ENCODE measurements at regions not wholly inside any gene's neighbourhood (a gene's known extent, or its start where the extent isn't known, plus 50 kb on each side); places are given as distances from the start of the nearest gene placed in this dataset.

GRCh38 chr3:170728181-170728580, 141.8 kb downstream of the RPL22L1 start:
- no peak for DNase-seq

- no peak for DNase-seq
Observed at GRCh38 chr3:170727754-170728153, 141.9 kb upstream of the SLC7A14 start.

GRCh38 chr3:170726976-170727661, 141.2 kb upstream of the SLC7A14 start:
- no peak for DNase-seq

- DNase-seq = no peak
Observed at GRCh38 chr3:170725285-170725731, 139.4 kb upstream of the SLC7A14 start.

GRCh38 chr3:170724599-170725280, 138.9 kb upstream of the SLC7A14 start:
- no peak for DNase-seq

GRCh38 chr3:170723241-170723640, 137.4 kb upstream of the SLC7A14 start:
- no peak for DNase-seq

- no peak for DNase-seq
Observed at GRCh38 chr3:170721563-170721962, 135.7 kb upstream of the SLC7A14 start.

DNA sequence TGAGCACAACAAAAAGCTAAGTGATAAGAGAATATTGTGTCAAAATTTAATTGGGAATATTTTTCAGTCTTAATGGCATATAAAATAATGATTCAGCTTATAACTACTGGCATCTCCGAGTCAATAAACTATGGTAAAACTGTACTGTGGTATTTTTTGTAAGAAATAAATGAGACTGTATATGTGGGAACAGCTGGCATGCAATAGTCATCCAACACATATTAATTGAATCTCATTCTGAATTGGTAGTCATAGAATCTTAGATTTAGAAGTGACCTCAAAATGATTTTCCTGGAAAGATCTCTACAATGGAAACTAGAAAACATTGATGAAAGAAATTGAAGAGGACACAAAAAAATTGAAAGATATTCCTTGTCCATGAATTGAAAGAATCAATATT, 133.4 kb upstream of the SLC7A14 start:
- no peak for DNase-seq

DNA sequence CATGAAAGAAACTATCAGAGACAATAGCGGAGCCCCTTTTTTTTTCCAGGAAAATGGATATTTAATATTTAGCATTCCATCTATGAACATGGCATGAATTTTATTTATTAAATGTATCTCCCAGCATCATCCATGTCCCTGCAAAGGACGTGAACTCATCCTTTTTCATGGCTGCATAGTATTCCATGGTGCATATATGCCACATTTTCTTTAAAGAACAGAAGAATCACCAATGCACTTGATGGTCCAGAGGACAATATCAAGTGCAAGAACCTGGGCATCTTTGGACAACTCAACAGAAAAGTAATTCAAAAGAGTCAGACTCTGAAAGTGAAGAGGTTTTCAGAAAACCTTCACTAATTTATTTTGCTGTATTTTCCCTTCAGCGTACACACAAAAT, 133.0 kb upstream of the SLC7A14 start:
- no peak for DNase-seq

- DNase-seq = no peak
Observed at GRCh38 chr3:170717410-170718402, 131.8 kb upstream of the SLC7A14 start.

GRCh38 chr3:170716172-170716805, 130.4 kb upstream of the SLC7A14 start:
- DNase-seq = no peak

- no peak for DNase-seq
Observed at GRCh38 chr3:170714562-170715535, 129.0 kb upstream of the SLC7A14 start.

- no peak for DNase-seq
Observed at GRCh38 chr3:170714122-170714521, 128.2 kb upstream of the SLC7A14 start.

DNA sequence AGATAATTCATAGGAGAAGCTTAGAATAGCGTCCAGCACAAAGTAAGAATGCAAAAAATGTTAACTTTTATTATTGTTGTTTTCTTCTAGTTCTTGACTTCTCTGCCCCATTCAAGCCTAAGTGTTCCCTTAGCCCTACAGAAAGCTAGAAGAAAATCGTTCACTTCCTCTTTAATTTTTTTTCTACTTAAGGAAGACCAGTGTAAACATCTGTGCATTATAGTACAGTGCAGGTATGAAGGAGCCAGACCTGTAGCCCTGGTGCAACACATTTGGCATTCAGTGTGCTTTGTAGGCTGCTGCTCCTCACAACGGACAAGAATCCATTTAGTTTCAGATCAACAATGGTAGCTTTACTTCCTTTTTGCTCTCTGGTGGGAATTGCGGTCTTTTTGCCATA, 127.8 kb upstream of the SLC7A14 start:
- no peak for DNase-seq

DNA sequence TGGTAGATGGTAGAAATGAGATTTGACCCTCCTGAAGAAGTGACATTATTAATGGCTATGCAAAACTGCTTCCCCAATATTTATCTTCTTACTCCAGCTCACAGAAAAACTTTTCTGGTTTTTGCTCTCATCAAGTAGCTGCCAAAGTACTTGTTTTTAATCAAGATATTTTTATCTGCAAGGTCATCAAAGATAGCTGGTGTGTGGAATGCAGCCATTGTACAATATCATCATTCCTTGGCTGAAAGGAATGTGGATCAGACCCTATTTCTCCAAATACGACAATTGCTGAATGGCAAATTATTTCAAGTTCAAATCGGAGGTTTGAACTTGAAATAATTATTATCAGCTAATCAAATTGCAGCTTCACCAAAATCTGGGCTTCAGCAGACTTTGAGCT, 126.9 kb upstream of the SLC7A14 start:
- DNase-seq = no peak

DNA sequence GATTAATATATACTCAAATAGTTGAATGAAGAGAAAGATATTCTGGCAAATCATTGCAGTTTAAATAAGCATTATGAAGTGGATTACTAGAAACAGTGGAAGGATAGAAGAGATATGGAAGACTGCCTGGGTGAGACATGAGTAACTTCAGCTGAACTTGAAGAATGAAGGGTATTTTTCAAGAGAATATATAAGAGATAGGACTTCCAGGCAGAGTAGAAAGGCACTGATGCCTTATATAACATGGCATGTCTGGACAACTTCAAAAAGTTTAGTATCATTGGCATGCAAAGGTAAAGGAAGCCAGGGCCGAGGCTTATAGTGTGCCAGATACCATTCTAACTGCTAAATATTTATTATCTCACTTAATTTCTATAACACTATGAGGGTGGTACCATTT, 126.5 kb upstream of the SLC7A14 start:
- no peak for DNase-seq

- DNase-seq = no peak
Observed at GRCh38 chr3:170711786-170712185, 125.9 kb upstream of the SLC7A14 start.

DNA sequence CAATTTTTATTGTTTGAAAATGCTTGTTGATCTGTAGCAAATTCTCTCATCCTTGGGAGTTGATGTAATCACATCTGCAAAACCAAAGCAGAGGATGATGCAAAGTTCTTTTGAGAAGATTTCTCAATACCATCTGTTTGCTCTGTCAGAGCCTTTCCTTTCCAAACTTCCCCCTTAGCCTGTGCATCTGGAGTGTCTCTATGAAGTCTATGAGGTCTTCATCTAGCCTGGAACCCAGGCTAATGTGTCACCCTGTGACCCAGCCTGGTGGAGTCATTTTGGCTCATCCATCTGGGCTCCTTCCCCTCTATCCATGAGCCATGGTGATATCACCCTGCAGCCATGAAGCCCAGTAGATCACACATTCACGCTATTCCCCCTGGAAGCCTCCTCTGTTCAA, 123.2 kb upstream of the SLC7A14 start:
- no peak for DNase-seq

GRCh38 chr3:170707899-170708298, 122.0 kb upstream of the SLC7A14 start:
- no peak for DNase-seq

DNA sequence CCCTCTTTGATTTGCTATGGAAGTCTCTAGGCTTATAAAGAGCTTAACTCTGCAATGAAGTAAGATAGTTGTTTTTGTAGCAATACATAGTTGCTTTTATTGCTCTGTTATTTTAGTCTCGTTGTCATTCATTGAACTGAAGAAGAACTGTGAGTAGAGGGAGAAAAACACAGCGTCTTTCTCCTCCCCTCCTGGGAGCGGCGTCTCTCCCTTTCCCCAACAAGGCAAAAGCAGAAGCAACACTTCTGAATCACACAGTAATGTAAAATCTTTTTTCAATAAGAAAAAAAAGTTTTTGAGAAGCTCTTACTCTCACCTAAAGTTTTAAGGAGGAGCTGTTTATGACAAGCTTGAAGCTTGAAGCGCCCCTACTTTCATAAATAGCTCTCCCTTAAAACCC, 119.3 kb upstream of the SLC7A14 start:
- DNase-seq = no peak

GRCh38 chr3:170703121-170703588, 117.3 kb upstream of the SLC7A14 start:
- no peak for DNase-seq

Data from T-helper 2 cell (primary cell).